Liver (tissue), 3 donors: ENCODE measurements at regions not wholly inside any gene's neighbourhood (a gene's known extent, or its start where the extent isn't known, plus 50 kb on each side); places are given as distances from the start of the nearest gene placed in this dataset.

Source experiments
- CTCF ChIP-seq: fragments of 150-350 bp; IDR thresholded peaks from 2 replicates; pipeline ENCODE4 v1.5.1; 2017; ENCODE audit warnings: improper control_type of control experiment, low read depth, low read length; ENCODE audit not compliant: missing input control
- EGR1 ChIP-seq, 2 donors: IDR thresholded peaks; 2 replicates each; pipeline ENCODE4 v1.6.1; 2016 to 2018; ENCODE audit warnings: antibody characterized with exemption in 2 of 2, low read depth in 2 of 2
- GABPA ChIP-seq, 2 donors: IDR thresholded peaks in 1 of 2; conservative IDR thresholded peaks in 1 of 2; 2 replicates each; pipeline ENCODE4 v1.6.1; 2016; ENCODE audit warnings: antibody characterized with exemption in 2 of 2, mild to moderate bottlenecking in 1 of 2, moderate library complexity in 1 of 2
- HNF4G ChIP-seq: IDR thresholded peaks from 2 replicates; pipeline ENCODE4 v1.6.1; 2016; ENCODE audit warnings: antibody characterized with exemption
- JUND ChIP-seq, 2 donors: IDR thresholded peaks; 2 replicates each; pipeline ENCODE4 v1.6.1; 2016; ENCODE audit warnings: antibody characterized with exemption in 2 of 2
- RAD21 ChIP-seq, 2 donors: IDR thresholded peaks; 2 replicates each; pipeline ENCODE4 v1.6.1; 2016; ENCODE audit warnings: antibody characterized with exemption in 2 of 2, mild to moderate bottlenecking in 2 of 2
- REST ChIP-seq: IDR thresholded peaks from 2 replicates; pipeline ENCODE4 v1.6.1; 2016; ENCODE audit warnings: antibody characterized with exemption, mild to moderate bottlenecking
- TAF1 ChIP-seq: conservative IDR thresholded peaks from 2 replicates; pipeline ENCODE4 v1.6.1; 2016; ENCODE audit warnings: antibody characterized with exemption, mild to moderate bottlenecking
- YY1 ChIP-seq: IDR thresholded peaks from 2 replicates; pipeline ENCODE4 v1.6.1; 2016; ENCODE audit warnings: antibody characterized with exemption, mild to moderate bottlenecking
- ZBTB33 ChIP-seq: IDR thresholded peaks from 2 replicates; pipeline ENCODE4 v1.6.1; 2016; ENCODE audit warnings: antibody characterized with exemption
- TF ChIP-seq, protein P1 (sequence below): IDR thresholded peaks from 2 replicates; pipeline ENCODE4 v1.6.1; 2016; ENCODE audit warnings: antibody characterized with exemption
- TF ChIP-seq, protein P2 (sequence below): IDR thresholded peaks from 2 replicates; pipeline ENCODE4 v1.6.1; 2016; ENCODE audit warnings: antibody characterized with exemption
- donor health status: healthy.
- donor health status: healthy.

- TF ChIP-seq CTCF (no peak), RAD21 (IDR thresholded peaks at IDR 0.05) (no peak), TAF1 (no peak), EGR1 (IDR thresholded peaks at IDR 0.05; ENCODE audit: low read depth in 2 of 2) (no peak), YY1 (no peak), GABPA (IDR thresholded peaks at IDR 0.05 in 1 of 2, conservative IDR thresholded peaks at IDR 0.05 in 1 of 2) (no peak), REST (no peak), ZBTB33 (no peak), JUND (IDR thresholded peaks at IDR 0.05) (peak in 1 of 2 donors; percentile 56), HNF4G (no peak)
- TF ChIP-seq, protein P1, sequence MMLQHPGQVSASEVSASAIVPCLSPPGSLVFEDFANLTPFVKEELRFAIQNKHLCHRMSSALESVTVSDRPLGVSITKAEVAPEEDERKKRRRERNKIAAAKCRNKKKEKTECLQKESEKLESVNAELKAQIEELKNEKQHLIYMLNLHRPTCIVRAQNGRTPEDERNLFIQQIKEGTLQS = no peak
- TF ChIP-seq, protein P2, sequence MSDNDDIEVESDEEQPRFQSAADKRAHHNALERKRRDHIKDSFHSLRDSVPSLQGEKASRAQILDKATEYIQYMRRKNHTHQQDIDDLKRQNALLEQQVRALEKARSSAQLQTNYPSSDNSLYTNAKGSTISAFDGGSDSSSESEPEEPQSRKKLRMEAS = peak; percentile 53
Observed at GRCh38 chr14:100640471-100641273, 53.5 kb upstream of the BEGAIN start.
